ENCODE measurements at regions not wholly inside any gene's neighbourhood (a gene's known extent, or its start where the extent isn't known, plus 50 kb on each side); places are given as distances from the start of the nearest gene placed in this dataset.

- H3K79me2 ChIP-seq (ENCODE audit: control insufficient read depth, insufficient read depth, low read length): no peaks in the 10 kb centered on the region
- no peaks in the 10 kb centered on the region for H4K20me1 ChIP-seq (ENCODE audit: control insufficient read depth, extremely low read depth, insufficient read depth, low read length)
- H3K4me2 ChIP-seq (ENCODE audit: extremely low read depth, insufficient read depth, low read length): no peak overlapping the region
- no peak overlapping the region for H2AFZ ChIP-seq (ENCODE audit: low read length)
- no peak overlapping the region for H3K9ac ChIP-seq (ENCODE audit: insufficient read depth, low read length)
- H3K27ac ChIP-seq (ENCODE audit: insufficient read depth, low read length): no peak overlapping the region
- H3K27me3 ChIP-seq (ENCODE audit: control insufficient read depth, insufficient read depth, low read length): no peaks in the 10 kb centered on the region
- TF ChIP-seq EZH2 (IDR thresholded peaks at IDR 0.05; ENCODE audit: low read length, missing control alignments) (no peak), CTCF (conservative IDR thresholded peaks at IDR 0.05 in 1 of 2, IDR thresholded peaks at IDR 0.05 in 1 of 2; ENCODE audit: low read depth in 1 of 2, low read length in 2 of 2) (no peak)
- H3K4me3 ChIP-seq (replicated peaks in 1 of 4; ENCODE audit: control extremely low read depth in 1 of 4, insufficient read depth in 1 of 4, low read depth in 3 of 4, low read length in 4 of 4): no peak overlapping the region
- H3K4me1 ChIP-seq (ENCODE audit: control insufficient read depth, extremely low read depth, insufficient read depth, low read length): no peaks in the 10 kb centered on the region
- no peaks in the 10 kb centered on the region for H3K9me3 ChIP-seq (ENCODE audit: control insufficient read depth, insufficient read depth, low read depth, low read length)
- no peaks in the 10 kb centered on the region for H3K36me3 ChIP-seq (ENCODE audit: control insufficient read depth, insufficient read depth, low read length)
- no peak for DNase-seq (ENCODE audit: low read depth in 2 of 2)
These were observed 291.5 kb upstream of the KLHL29 start for GRCh38 chr2:23093513-23093912.

GRCh38 chr2:23096906-23097602 lies 287.9 kb upstream of the KLHL29 start:
- Histone ChIP-seq H3K36me3 (ENCODE audit: control insufficient read depth, insufficient read depth, low read length) (no peaks in the 10 kb centered on the region), H2AFZ (ENCODE audit: low read length) (no peak overlapping the region)
- DNase-seq (ENCODE audit: low read depth in 2 of 2): no peak

GRCh38 chr2:23100406-23100805 lies 284.6 kb upstream of the KLHL29 start:
- Histone ChIP-seq H3K4me3 (replicated peaks in 1 of 4; ENCODE audit: control extremely low read depth in 1 of 4, insufficient read depth in 1 of 4, low read depth in 3 of 4, low read length in 4 of 4) (no peak overlapping the region), H3K9ac (ENCODE audit: insufficient read depth, low read length) (no peak overlapping the region), H2AFZ (ENCODE audit: low read length) (no peak overlapping the region), H3K36me3 (ENCODE audit: control insufficient read depth, insufficient read depth, low read length) (no peaks in the 10 kb centered on the region), H3K4me1 (ENCODE audit: control insufficient read depth, extremely low read depth, insufficient read depth, low read length) (no peaks in the 10 kb centered on the region), H3K9me3 (ENCODE audit: control insufficient read depth, insufficient read depth, low read depth, low read length) (no peaks in the 10 kb centered on the region), H3K27me3 (ENCODE audit: control insufficient read depth, insufficient read depth, low read length) (no peaks in the 10 kb centered on the region), H3K4me2 (ENCODE audit: extremely low read depth, insufficient read depth, low read length) (no peak overlapping the region), H3K79me2 (ENCODE audit: control insufficient read depth, insufficient read depth, low read length) (no peaks in the 10 kb centered on the region), H3K27ac (ENCODE audit: insufficient read depth, low read length) (no peak overlapping the region), H4K20me1 (ENCODE audit: control insufficient read depth, extremely low read depth, insufficient read depth, low read length) (no peaks in the 10 kb centered on the region)
- DNase-seq (ENCODE audit: low read depth in 2 of 2): no peak
- no peak for TF ChIP-seq EZH2 (IDR thresholded peaks at IDR 0.05; ENCODE audit: low read length, missing control alignments)
- TF ChIP-seq CTCF (conservative IDR thresholded peaks at IDR 0.05 in 1 of 2, IDR thresholded peaks at IDR 0.05 in 1 of 2; ENCODE audit: low read depth in 1 of 2, low read length in 2 of 2): no peak

More at GRCh38 chr2:23096906-23097602, 287.9 kb upstream of the KLHL29 start:
- Histone ChIP-seq H3K9me3 (ENCODE audit: control insufficient read depth, insufficient read depth, low read depth, low read length) (no peaks in the 10 kb centered on the region), H3K4me1 (ENCODE audit: control insufficient read depth, extremely low read depth, insufficient read depth, low read length) (no peaks in the 10 kb centered on the region), H3K79me2 (ENCODE audit: control insufficient read depth, insufficient read depth, low read length) (no peaks in the 10 kb centered on the region), H3K27me3 (ENCODE audit: control insufficient read depth, insufficient read depth, low read length) (no peaks in the 10 kb centered on the region), H3K4me2 (ENCODE audit: extremely low read depth, insufficient read depth, low read length) (no peak overlapping the region), H4K20me1 (ENCODE audit: control insufficient read depth, extremely low read depth, insufficient read depth, low read length) (no peaks in the 10 kb centered on the region), H3K27ac (ENCODE audit: insufficient read depth, low read length) (no peak overlapping the region), H3K4me3 (replicated peaks in 1 of 4; ENCODE audit: control extremely low read depth in 1 of 4, insufficient read depth in 1 of 4, low read depth in 3 of 4, low read length in 4 of 4) (no peak overlapping the region), H3K9ac (ENCODE audit: insufficient read depth, low read length) (no peak overlapping the region)
- TF ChIP-seq CTCF (conservative IDR thresholded peaks at IDR 0.05 in 1 of 2, IDR thresholded peaks at IDR 0.05 in 1 of 2; ENCODE audit: low read depth in 1 of 2, low read length in 2 of 2) (no peak), EZH2 (IDR thresholded peaks at IDR 0.05; ENCODE audit: low read length, missing control alignments) (no peak)
